HEK293 (cell line): ENCODE measurements at regions not wholly inside any gene's neighbourhood (a gene's known extent, or its start where the extent isn't known, plus 50 kb on each side); places are given as distances from the start of the nearest gene placed in this dataset.

ENCODE experiments used
- CTCF ChIA-PET: fragments of 350-600 bp; formaldehyde crosslinking; extraction: SDS; loops from one replicate; lab custom pipeline; 2021; ENCODE audit warnings: antibody characterized with exemption; lab: Yijun Ruan, JAX
- POLR2A ChIA-PET: fragments of 300-600 bp; formaldehyde crosslinking; extraction: SDS; loops from one replicate; lab custom pipeline; 2020; ENCODE audit warnings: antibody characterized with exemption, inconsistent platforms; lab: Yijun Ruan, JAX
- H3K27ac ChIP-seq: fragments of 200-500 bp; sonication (Bioruptor generic); 2 replicates; pipeline ENCODE4 v1.5.1; 2014; ENCODE audit warnings: low read depth, low read length, control low read depth, inconsistent platforms; ENCODE audit errors: extremely low read depth
- H3K36me3 ChIP-seq, 2 experiments: fragments of 200-500 bp in 1 of 2; sonication (Bioruptor generic) in 1 of 2; 1 replicate in 1 of 2; 2 replicates in 1 of 2; pipeline ENCODE4 v1.5.1; 2014 to 2017; ENCODE audit warnings: inconsistent platforms in 2 of 2, low read length in 2 of 2; ENCODE audit not compliant: control insufficient read depth in 2 of 2, insufficient read depth in 1 of 2
- H3K4me1 ChIP-seq: fragments of 200-500 bp; sonication (Bioruptor generic); 2 replicates; pipeline ENCODE4 v1.5.1; 2014; ENCODE audit warnings: mild to moderate bottlenecking, low read length, inconsistent platforms; ENCODE audit not compliant: control insufficient read depth, insufficient read depth
- H3K4me3 ChIP-seq: 2 replicates; pipeline ENCODE4 v1.5.1; 2011; ENCODE audit warnings: low read depth, mild to moderate bottlenecking, control low read depth, low read length, moderate library complexity
- H3K9me3 ChIP-seq: fragments of 200-500 bp; sonication (Bioruptor generic); 2 replicates; pipeline ENCODE4 v1.5.1; 2014; ENCODE audit warnings: low read depth, low read length, inconsistent platforms; ENCODE audit not compliant: control insufficient read depth, insufficient read depth
- MEIS1 ChIP-seq: sonication (generic); formaldehyde crosslinking; IDR thresholded peaks from 2 replicates; pipeline ENCODE4 v1.8.1; 2022; ENCODE audit warnings: missing genetic modification reagents, mild to moderate bottlenecking, borderline replicate concordance
- OSR2 ChIP-seq: fragments of 450-650 bp; formaldehyde crosslinking; IDR thresholded peaks from 2 replicates; pipeline ENCODE4 v1.5.1; 2016; ENCODE audit warnings: missing biosample characterization, missing genetic modification characterization
- TCF7L2 ChIP-seq: IDR thresholded peaks from 2 replicates; pipeline ENCODE4 v1.6.1; 2011; ENCODE audit warnings: low read depth, mild to moderate bottlenecking, inconsistent platforms, low read length, moderate library complexity, borderline replicate concordance
- ZBTB1 ChIP-seq: fragments of 450-650 bp; formaldehyde crosslinking; IDR thresholded peaks from 2 replicates; pipeline ENCODE4 v1.5.1; 2016; ENCODE audit warnings: missing biosample characterization, missing genetic modification characterization
- ZNF423 ChIP-seq: fragments of 450-650 bp; formaldehyde crosslinking; IDR thresholded peaks from 2 replicates; pipeline ENCODE4 v1.5.1; 2016; ENCODE audit warnings: missing biosample characterization, missing genetic modification characterization
- ZNF560 ChIP-seq: fragments of 450-650 bp; formaldehyde crosslinking; IDR thresholded peaks from 2 replicates; pipeline ENCODE4 v1.5.1; 2017; ENCODE audit warnings: missing biosample characterization, missing genetic modification characterization, borderline replicate concordance
- ZNF629 ChIP-seq: fragments of 450-650 bp; formaldehyde crosslinking; IDR thresholded peaks from 2 replicates; pipeline ENCODE4 v1.5.1; 2017; ENCODE audit warnings: missing biosample characterization, missing genetic modification characterization
- ZNF791 ChIP-seq: fragments of 450-650 bp; formaldehyde crosslinking; IDR thresholded peaks from 2 replicates; pipeline ENCODE4 v1.5.1; 2016; ENCODE audit warnings: missing biosample characterization, missing genetic modification characterization
- ZSCAN18 ChIP-seq: fragments of 450-650 bp; formaldehyde crosslinking; IDR thresholded peaks from 2 replicates; pipeline ENCODE4 v1.5.1; 2016; ENCODE audit warnings: missing biosample characterization, missing genetic modification characterization
- TF ChIP-seq, protein P1 (sequence below): fragments of 450-650 bp; formaldehyde crosslinking; IDR thresholded peaks from 2 replicates; pipeline ENCODE4 v1.5.1; 2016; ENCODE audit warnings: missing biosample characterization, missing genetic modification characterization
- TF ChIP-seq, protein P2 (sequence below): fragments of 450-650 bp; formaldehyde crosslinking; IDR thresholded peaks from 2 replicates; pipeline ENCODE4 v1.5.1; 2016; ENCODE audit warnings: missing biosample characterization, missing genetic modification characterization
- TF ChIP-seq, protein P3 (sequence below): fragments of 450-650 bp; formaldehyde crosslinking; IDR thresholded peaks from 2 replicates; pipeline ENCODE4; 2016; ENCODE audit warnings: missing biosample characterization, missing genetic modification characterization

DNA sequence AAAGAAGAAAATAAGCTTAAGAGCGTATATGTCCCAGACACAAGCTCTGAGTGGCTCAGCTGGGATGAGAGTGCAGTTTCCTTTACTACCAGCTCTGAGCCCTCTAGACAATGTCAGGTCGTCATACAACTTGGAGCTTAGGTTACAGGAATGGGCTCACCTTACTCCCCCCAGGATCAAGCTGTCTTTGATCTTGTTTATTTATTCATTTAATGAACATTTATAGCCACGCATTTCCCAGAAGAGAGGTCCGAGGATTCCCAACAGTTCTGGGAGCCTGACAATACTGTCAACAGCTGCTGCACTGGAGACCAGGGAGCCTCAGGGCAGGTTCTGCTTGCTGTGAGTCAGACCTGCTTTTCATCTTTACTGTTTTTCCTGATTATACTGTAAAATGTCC lies 378.9 kb downstream of the PLPP3 start (continued):
- TF ChIP-seq, protein P1, sequence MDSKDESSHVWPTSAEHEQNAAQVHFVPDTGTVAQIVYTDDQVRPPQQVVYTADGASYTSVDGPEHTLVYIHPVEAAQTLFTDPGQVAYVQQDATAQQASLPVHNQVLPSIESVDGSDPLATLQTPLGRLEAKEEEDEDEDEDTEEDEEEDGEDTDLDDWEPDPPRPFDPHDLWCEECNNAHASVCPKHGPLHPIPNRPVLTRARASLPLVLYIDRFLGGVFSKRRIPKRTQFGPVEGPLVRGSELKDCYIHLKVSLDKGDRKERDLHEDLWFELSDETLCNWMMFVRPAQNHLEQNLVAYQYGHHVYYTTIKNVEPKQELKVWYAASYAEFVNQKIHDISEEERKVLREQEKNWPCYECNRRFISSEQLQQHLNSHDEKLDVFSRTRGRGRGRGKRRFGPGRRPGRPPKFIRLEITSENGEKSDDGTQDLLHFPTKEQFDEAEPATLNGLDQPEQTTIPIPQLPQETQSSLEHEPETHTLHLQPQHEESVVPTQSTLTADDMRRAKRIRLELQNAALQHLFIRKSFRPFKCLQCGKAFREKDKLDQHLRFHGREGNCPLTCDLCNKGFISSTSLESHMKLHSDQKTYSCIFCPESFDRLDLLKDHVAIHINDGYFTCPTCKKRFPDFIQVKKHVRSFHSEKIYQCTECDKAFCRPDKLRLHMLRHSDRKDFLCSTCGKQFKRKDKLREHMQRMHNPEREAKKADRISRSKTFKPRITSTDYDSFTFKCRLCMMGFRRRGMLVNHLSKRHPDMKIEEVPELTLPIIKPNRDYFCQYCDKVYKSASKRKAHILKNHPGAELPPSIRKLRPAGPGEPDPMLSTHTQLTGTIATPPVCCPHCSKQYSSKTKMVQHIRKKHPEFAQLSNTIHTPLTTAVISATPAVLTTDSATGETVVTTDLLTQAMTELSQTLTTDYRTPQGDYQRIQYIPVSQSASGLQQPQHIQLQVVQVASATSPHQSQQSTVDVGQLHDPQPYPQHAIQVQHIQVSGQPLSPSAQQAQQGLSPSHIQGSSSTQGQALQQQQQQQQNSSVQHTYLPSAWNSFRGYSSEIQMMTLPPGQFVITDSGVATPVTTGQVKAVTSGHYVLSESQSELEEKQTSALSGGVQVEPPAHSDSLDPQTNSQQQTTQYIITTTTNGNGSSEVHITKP (tag by site-specific recombination), result no peak
- peak; percentile 77; the same call in 1 of the 2 replicates for TF ChIP-seq TCF7L2
- TF ChIP-seq ZSCAN18 (tag by site-specific recombination), result no peak
- no peak for TF ChIP-seq OSR2
- TF ChIP-seq, protein P2, sequence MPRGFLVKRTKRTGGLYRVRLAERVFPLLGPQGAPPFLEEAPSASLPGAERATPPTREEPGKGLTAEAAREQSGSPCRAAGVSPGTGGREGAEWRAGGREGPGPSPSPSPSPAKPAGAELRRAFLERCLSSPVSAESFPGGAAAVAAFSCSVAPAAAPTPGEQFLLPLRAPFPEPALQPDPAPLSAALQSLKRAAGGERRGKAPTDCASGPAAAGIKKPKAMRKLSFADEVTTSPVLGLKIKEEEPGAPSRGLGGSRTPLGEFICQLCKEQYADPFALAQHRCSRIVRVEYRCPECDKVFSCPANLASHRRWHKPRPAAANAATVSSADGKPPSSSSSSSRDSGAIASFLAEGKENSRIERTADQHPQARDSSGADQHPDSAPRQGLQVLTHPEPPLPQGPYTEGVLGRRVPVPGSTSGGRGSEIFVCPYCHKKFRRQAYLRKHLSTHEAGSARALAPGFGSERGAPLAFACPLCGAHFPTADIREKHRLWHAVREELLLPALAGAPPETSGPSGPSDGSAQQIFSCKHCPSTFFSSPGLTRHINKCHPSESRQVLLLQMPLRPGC (tag by site-specific recombination), result no peak

- Histone ChIP-seq H3K4me3 (no peak overlapping the region), H3K27ac (no peak overlapping the region), H3K9me3 (no peaks in the 10 kb centered on the region), H3K4me1 (no peaks in the 10 kb centered on the region; the same call in 1 of the 2 replicates), H3K36me3 (no peaks in the 10 kb centered on the region)
- ChIA-PET POLR2A (no interaction called here), CTCF (interaction anchor here (0.7 to 1.6 kb wide), 3 partner anchors 9 to 130 kb away, joined by 3 to 5 read pairs (median 3); no protein-coding TSS in a partner anchor)
- no peak for TF ChIP-seq ZNF791 (tag by site-specific recombination)
Measured at GRCh38 chr1:56199956-56200355, 379.4 kb downstream of the PLPP3 start.

- TF ChIP-seq MEIS1 (CRISPR knock-in tag) (peak; percentile 68; the same call in 1 of the 2 replicates), ZNF560 (tag by site-specific recombination) (no peak)
- TF ChIP-seq, all 188 proteins: peak for 1
- Histone ChIP-seq H3K9me3 (no peaks in the 10 kb centered on the region), H3K27ac (no peak overlapping the region), H3K4me3 (no peak overlapping the region), H3K4me1 (no peaks in the 10 kb centered on the region; the same call in 1 of the 2 replicates), H3K36me3 (no peaks in the 10 kb centered on the region)
- CTCF ChIA-PET, result interaction anchor here (1.6 kb wide), 1 partner anchor 8 kb away, joined by 5 read pairs; no protein-coding TSS in a partner anchor
- POLR2A ChIA-PET, result no interaction called here
Measured at GRCh38 chr1:56199061-56199460, 380.3 kb downstream of the PLPP3 start.

DNA sequence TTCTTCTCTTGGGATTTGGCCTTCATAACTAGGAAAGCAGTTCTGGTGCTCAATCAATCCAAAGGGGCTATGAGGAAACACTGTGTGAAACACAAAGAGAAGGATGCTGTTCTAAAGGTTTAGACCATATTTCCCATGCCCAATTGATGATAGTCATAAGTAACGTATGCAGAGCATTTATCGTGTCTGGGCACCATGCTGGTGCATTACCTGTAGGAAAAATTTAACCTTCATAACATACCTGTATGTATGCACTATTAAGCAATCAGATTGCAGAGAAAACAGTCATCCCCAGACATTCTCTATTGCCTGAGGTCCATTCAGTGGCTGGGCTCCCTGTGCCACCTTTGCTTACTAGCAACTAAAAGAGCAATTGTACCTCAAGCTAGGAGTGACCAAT lies 381.4 kb downstream of the PLPP3 start:
- CTCF ChIA-PET, result no interaction called here
- no peaks in the 10 kb centered on the region for H3K9me3 ChIP-seq
- POLR2A ChIA-PET, result no interaction called here
- no peak overlapping the region for H3K4me3 ChIP-seq
- no peak overlapping the region for H3K27ac ChIP-seq
- TF ChIP-seq ZNF423 (no peak), ZNF629 (tag by site-specific recombination) (no peak), ZBTB1 (tag by site-specific recombination) (no peak)
- TF ChIP-seq, protein P3, sequence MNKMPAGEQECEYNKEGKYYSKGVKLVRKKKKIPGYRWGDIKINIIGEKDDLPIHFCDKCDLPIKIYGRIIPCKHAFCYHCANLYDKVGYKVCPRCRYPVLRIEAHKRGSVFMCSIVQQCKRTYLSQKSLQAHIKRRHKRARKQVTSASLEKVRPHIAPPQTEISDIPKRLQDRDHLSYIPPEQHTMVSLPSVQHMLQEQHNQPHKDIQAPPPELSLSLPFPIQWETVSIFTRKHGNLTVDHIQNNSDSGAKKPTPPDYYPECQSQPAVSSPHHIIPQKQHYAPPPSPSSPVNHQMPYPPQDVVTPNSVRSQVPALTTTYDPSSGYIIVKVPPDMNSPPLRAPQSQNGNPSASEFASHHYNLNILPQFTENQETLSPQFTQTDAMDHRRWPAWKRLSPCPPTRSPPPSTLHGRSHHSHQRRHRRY (tag by site-specific recombination), result no peak
- no peaks in the 10 kb centered on the region for H3K36me3 ChIP-seq
- no peaks in the 10 kb centered on the region; the same call in 1 of the 2 replicates for H3K4me1 ChIP-seq
